GM12874 (cell line): ENCODE measurements at regions not wholly inside any gene's neighbourhood (a gene's known extent, or its start where the extent isn't known, plus 50 kb on each side); places are given as distances from the start of the nearest gene placed in this dataset.

ENCODE experiments used
- CTCF ChIP-seq: IDR thresholded peaks from 2 replicates; pipeline ENCODE4 v1.5.1; 2011; ENCODE audit warnings: low read depth, mild to moderate bottlenecking, control low read depth, low read length, moderate library complexity; ENCODE audit not compliant: insufficient read depth

- no peak for TF ChIP-seq CTCF
These were observed 60.0 kb upstream of the PSME4 start for GRCh38 chr2:54030806-54031205.

GRCh38 chr2:54030396-54030741, 59.6 kb upstream of the PSME4 start:
- no peak for TF ChIP-seq CTCF

- TF ChIP-seq CTCF: no peak
These were observed 59.1 kb upstream of the PSME4 start for GRCh38 chr2:54029721-54030395.

- TF ChIP-seq CTCF: no peak
These were observed 53.8 kb upstream of the PSME4 start for GRCh38 chr2:54024576-54024975.

- no peak for TF ChIP-seq CTCF
These were observed 50.9 kb upstream of the PSME4 start for GRCh38 chr2:54021702-54022101.

GRCh38 chr2:54020793-54021414, 50.1 kb upstream of the PSME4 start:
- no peak for TF ChIP-seq CTCF
